H9 (cell line): ENCODE measurements at regions not wholly inside any gene's neighbourhood (a gene's known extent, or its start where the extent isn't known, plus 50 kb on each side); places are given as distances from the start of the nearest gene placed in this dataset.

Source experiments
- DNase-seq: peaks from one replicate; pipeline ENCODE4 v3.0.0-alpha.2; 2017
- H2AFZ ChIP-seq: one replicate; pipeline ENCODE4 v1.6.1; 2013; ENCODE audit warnings: mild to moderate bottlenecking, low read length, control low read depth, moderate library complexity
- H2AK5ac ChIP-seq: 2 replicates; pipeline ENCODE4 v1.6.1; 2013; ENCODE audit warnings: low read length, control low read depth, mixed read lengths; ENCODE audit not compliant: insufficient read length
- H2BK120ac ChIP-seq: one replicate; pipeline ENCODE4 v1.6.1; 2013; ENCODE audit warnings: low read depth, mild to moderate bottlenecking, low read length, control low read depth, inconsistent platforms; ENCODE audit not compliant: poor library complexity, severe bottlenecking
- H2BK12ac ChIP-seq: 2 replicates; pipeline ENCODE4 v1.6.1; 2013; ENCODE audit warnings: low read length, control low read depth, mixed read lengths, low read depth; ENCODE audit not compliant: insufficient read length
- H2BK15ac ChIP-seq: 2 replicates; pipeline ENCODE4 v1.6.1; 2013; ENCODE audit warnings: low read depth, low read length, control low read depth
- H2BK20ac ChIP-seq: one replicate; pipeline ENCODE4 v1.6.1; 2013; ENCODE audit warnings: low read depth, mild to moderate bottlenecking, low read length, control low read depth, inconsistent platforms; ENCODE audit not compliant: poor library complexity, severe bottlenecking
- H2BK5ac ChIP-seq: 2 replicates; pipeline ENCODE4 v1.6.1; 2013; ENCODE audit warnings: low read length, control low read depth, mixed read lengths; ENCODE audit not compliant: insufficient read length
- H3K14ac ChIP-seq: 2 replicates; pipeline ENCODE4 v1.6.1; 2013; ENCODE audit warnings: low read length, control low read depth; ENCODE audit not compliant: insufficient read depth
- H3K18ac ChIP-seq: 2 replicates; pipeline ENCODE4 v1.6.1; 2013; ENCODE audit warnings: low read depth, mild to moderate bottlenecking, mixed read lengths, low read length, control low read depth; ENCODE audit not compliant: insufficient read length
- H3K23ac ChIP-seq: 2 replicates; pipeline ENCODE4 v1.6.1; 2013; ENCODE audit warnings: low read length, control low read depth, mixed read lengths, low read depth; ENCODE audit not compliant: insufficient read length
- H3K23me2 ChIP-seq: 2 replicates; pipeline ENCODE4 v1.6.1; 2013; ENCODE audit warnings: low read depth, mild to moderate bottlenecking, mixed read lengths, low read length, control low read depth; ENCODE audit not compliant: insufficient read length, poor library complexity, severe bottlenecking
- H3K27ac ChIP-seq: 2 replicates; pipeline ENCODE4 v1.5.1; 2013; ENCODE audit warnings: low read length, control low read depth, mixed read lengths, low read depth; ENCODE audit not compliant: insufficient read length
- H3K27me3 ChIP-seq: 2 replicates; pipeline ENCODE4 v1.6.1; 2013; ENCODE audit warnings: low read length, control low read depth, inconsistent platforms; ENCODE audit not compliant: insufficient read depth
- H3K4ac ChIP-seq: 2 replicates; pipeline ENCODE4 v1.6.1; 2013; ENCODE audit warnings: low read depth, mild to moderate bottlenecking, control low read depth, inconsistent platforms, low read length, moderate library complexity
- H3K4me1 ChIP-seq: 2 replicates; pipeline ENCODE4 v1.6.1; 2013; ENCODE audit warnings: low read length, control low read depth, inconsistent platforms; ENCODE audit not compliant: insufficient read depth
- H3K4me2 ChIP-seq: 2 replicates; pipeline ENCODE4 v1.6.1; 2013; ENCODE audit warnings: low read length, control low read depth, mixed read lengths; ENCODE audit not compliant: insufficient read length, insufficient read depth
- H3K56ac ChIP-seq: 2 replicates; pipeline ENCODE4 v1.6.1; 2013; ENCODE audit warnings: low read depth, mild to moderate bottlenecking, mixed read lengths, low read length, control low read depth; ENCODE audit not compliant: insufficient read length
- H3K79me1 ChIP-seq: 2 replicates; pipeline ENCODE4 v1.6.1; 2013; ENCODE audit warnings: low read depth, mild to moderate bottlenecking, moderate library complexity, low read length, control low read depth, inconsistent platforms; ENCODE audit not compliant: insufficient read depth, poor library complexity, severe bottlenecking
- H3K79me2 ChIP-seq: 2 replicates; pipeline ENCODE4 v1.6.1; 2013; ENCODE audit warnings: low read length, control low read depth, inconsistent platforms; ENCODE audit not compliant: insufficient read depth
- H3K9ac ChIP-seq: 2 replicates; pipeline ENCODE4 v1.6.1; 2013; ENCODE audit warnings: low read length, control low read depth, mixed read lengths; ENCODE audit not compliant: insufficient read length; ENCODE audit errors: extremely low read depth
- H3K9me3 ChIP-seq: one replicate; pipeline ENCODE4 v1.6.1; 2013; ENCODE audit warnings: low read depth, low read length, inconsistent platforms; ENCODE audit not compliant: control insufficient read depth
- H3T11ph ChIP-seq: one replicate; pipeline ENCODE4 v1.6.1; 2013; ENCODE audit warnings: mild to moderate bottlenecking, low read length, control low read depth, inconsistent platforms
- H4K20me1 ChIP-seq: one replicate; pipeline ENCODE4 v1.6.1; 2013; ENCODE audit not compliant: control insufficient read depth, insufficient read length, insufficient read depth
- H4K5ac ChIP-seq: 2 replicates; pipeline ENCODE4 v1.6.1; 2013; ENCODE audit warnings: low read depth, mild to moderate bottlenecking, mixed read lengths, low read length, control low read depth; ENCODE audit not compliant: insufficient read length
- H4K8ac ChIP-seq: replicated peaks from 2 replicates; pipeline ENCODE4 v1.6.1; 2013; ENCODE audit warnings: low read length, control low read depth, mixed read lengths, low read depth; ENCODE audit not compliant: insufficient read length
- H4K91ac ChIP-seq: 2 replicates; pipeline ENCODE4 v1.6.1; 2013; ENCODE audit warnings: low read depth, mild to moderate bottlenecking, moderate library complexity, mixed read lengths, low read length, control low read depth; ENCODE audit not compliant: insufficient read length
- H3K27ac Mint-ChIP-seq, 3 experiments: 2 replicates in 2 of 3; 3 replicates in 1 of 3; pipeline ENCODE4 v1.8.0; 2020 to 2021; ENCODE audit warnings: mixed read lengths in 3 of 3, mild to moderate bottlenecking in 1 of 3, moderate library complexity in 1 of 3
- H3K27me3 Mint-ChIP-seq: 2 replicates; pipeline ENCODE4 v1.8.0; 2021; ENCODE audit warnings: low read depth, mild to moderate bottlenecking, moderate library complexity, mixed read lengths
- H3K36me3 Mint-ChIP-seq, 3 experiments: 2 replicates in 2 of 3; 3 replicates in 1 of 3; pipeline ENCODE4 v1.8.0; 2020 to 2021; ENCODE audit warnings: low read depth in 3 of 3, mixed read lengths in 3 of 3; ENCODE audit not compliant: insufficient read depth in 1 of 3
- H3K4me1 Mint-ChIP-seq, 2 experiments: 2 replicates each; pipeline ENCODE4 v1.8.0; 2020; ENCODE audit warnings: mixed read lengths in 2 of 2
- H3K4me3 Mint-ChIP-seq, 2 experiments: 2 replicates in 1 of 2; 3 replicates in 1 of 2; pipeline ENCODE4 v1.8.0; 2020 to 2021; ENCODE audit warnings: mild to moderate bottlenecking in 2 of 2, mixed read lengths in 2 of 2, moderate library complexity in 1 of 2
- H3K9me3 Mint-ChIP-seq, 2 experiments: 2 replicates in 1 of 2; 3 replicates in 1 of 2; pipeline ENCODE4 v1.8.0; 2020; ENCODE audit warnings: mild to moderate bottlenecking in 2 of 2, mixed read lengths in 2 of 2, moderate library complexity in 1 of 2
- WGBS: extraction: QIAGEN DNeasy Blood & Tissue Kit; methylation state at CpG from one replicate; pipeline ENCODE4 v1.1.7; 2013; ENCODE audit warnings: missing lambda C conversion rate, low lambda C conversion rate, mixed read lengths; ENCODE audit not compliant: insufficient read length; ENCODE audit errors: extremely low coverage; 5-methylcytosine and 5-hydroxymethylcytosine counted together
- TF ChIP-seq, protein P1 (sequence below): fragments of 200-600 bp; sonication (generic); conservative IDR thresholded peaks from 3 replicates; pipeline ENCODE4 v1.8.0; 2021; ENCODE audit warnings: antibody characterized with exemption, mild to moderate bottlenecking

DNA sequence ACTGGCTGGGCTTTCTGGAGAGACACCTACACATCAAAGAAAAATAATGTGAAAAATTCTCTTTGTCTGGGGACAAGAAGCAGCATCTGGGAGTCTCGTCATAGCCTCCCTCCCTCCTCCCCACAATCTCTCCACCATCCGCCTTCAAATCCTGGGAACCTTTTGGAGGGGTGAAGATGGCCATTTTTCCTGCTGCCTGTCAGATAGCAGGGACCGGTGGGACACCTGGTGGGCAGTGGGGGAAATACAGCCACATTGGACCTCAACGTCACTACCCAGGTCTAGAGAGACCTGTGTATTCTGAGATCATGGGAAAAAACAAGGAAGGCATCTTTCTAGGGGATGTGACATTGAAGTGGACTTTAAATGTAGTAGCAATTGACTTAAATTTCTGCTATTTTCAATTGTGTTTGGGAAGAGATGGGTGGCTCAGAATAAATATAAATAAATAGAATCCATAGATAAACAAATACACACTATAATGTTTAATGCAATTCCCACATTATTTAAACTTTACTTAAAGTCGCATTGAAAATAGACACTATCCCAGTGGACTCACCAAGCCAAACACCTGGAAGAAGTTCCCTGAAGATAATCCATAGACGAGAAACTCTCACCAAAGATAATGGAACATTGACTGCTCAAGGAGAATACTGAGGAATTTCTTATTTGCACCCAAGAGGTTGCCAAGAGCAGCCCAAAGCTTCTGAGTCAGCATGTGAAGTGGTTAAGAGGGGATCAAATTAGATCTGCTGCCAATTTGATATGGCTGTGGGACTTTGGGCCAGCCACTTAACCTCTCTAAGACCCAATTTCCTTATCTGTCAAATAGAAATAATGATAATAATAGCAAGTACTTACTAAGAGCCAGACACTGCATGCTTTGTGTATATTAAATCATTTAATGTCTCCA is 147.6 kb upstream of the CAMK1G start:
- H3K4me1 ChIP-seq = peaks cover 11% of the 10 kb centered on the region; the same call in 1 of the 2 replicates
- TF ChIP-seq, protein P1, sequence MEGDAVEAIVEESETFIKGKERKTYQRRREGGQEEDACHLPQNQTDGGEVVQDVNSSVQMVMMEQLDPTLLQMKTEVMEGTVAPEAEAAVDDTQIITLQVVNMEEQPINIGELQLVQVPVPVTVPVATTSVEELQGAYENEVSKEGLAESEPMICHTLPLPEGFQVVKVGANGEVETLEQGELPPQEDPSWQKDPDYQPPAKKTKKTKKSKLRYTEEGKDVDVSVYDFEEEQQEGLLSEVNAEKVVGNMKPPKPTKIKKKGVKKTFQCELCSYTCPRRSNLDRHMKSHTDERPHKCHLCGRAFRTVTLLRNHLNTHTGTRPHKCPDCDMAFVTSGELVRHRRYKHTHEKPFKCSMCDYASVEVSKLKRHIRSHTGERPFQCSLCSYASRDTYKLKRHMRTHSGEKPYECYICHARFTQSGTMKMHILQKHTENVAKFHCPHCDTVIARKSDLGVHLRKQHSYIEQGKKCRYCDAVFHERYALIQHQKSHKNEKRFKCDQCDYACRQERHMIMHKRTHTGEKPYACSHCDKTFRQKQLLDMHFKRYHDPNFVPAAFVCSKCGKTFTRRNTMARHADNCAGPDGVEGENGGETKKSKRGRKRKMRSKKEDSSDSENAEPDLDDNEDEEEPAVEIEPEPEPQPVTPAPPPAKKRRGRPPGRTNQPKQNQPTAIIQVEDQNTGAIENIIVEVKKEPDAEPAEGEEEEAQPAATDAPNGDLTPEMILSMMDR = peak; percentile 97
- no peak overlapping the region for H2BK12ac ChIP-seq
- Mint-ChIP-seq H3K27ac (no peak overlapping the region), H3K36me3 (peaks cover 5 to 19% (median 10%) of the 10 kb centered on the region in 3 experiments; a peak in 5 of 7 replicates), H3K9me3 (peaks cover 5 to 8% of the 10 kb centered on the region in 2 experiments; a peak in 3 of 5 replicates), H3K4me3 (no peak overlapping the region), H3K4me1 (peaks cover 48% of the 10 kb centered on the region in 2 experiments), H3K27me3 (no peaks in the 10 kb centered on the region)
- H2AK5ac ChIP-seq = no peak overlapping the region
- no peak overlapping the region for H4K8ac ChIP-seq
- H3K4me2 ChIP-seq = no peak overlapping the region
- WGBS = no CpG with 5 or more reads among the region's 6 CpGs
- no peak overlapping the region for H3K56ac ChIP-seq
- no peaks in the 10 kb centered on the region; the same call in 1 of the 2 replicates for H3K27me3 ChIP-seq
- H3K9me3 ChIP-seq = no peaks in the 10 kb centered on the region
- H4K20me1 ChIP-seq = no peaks in the 10 kb centered on the region
- H4K5ac ChIP-seq = no peak overlapping the region
- no peak overlapping the region for H3K14ac ChIP-seq
- H2BK20ac ChIP-seq = no peak overlapping the region
- no peaks in the 10 kb centered on the region for H3K23me2 ChIP-seq
- H3K79me1 ChIP-seq = no peaks in the 10 kb centered on the region
- no peak overlapping the region for H2BK15ac ChIP-seq
- H3K79me2 ChIP-seq = no peaks in the 10 kb centered on the region
- H3K4ac ChIP-seq = no peak overlapping the region
- no peak overlapping the region for H3K23ac ChIP-seq
- H3K9ac ChIP-seq = no peak overlapping the region
- no peak overlapping the region for H2BK120ac ChIP-seq
- H2BK5ac ChIP-seq = no peak overlapping the region
- H3K27ac ChIP-seq = no peak overlapping the region
- no peak overlapping the region for H2AFZ ChIP-seq
- H3T11ph ChIP-seq = no peak overlapping the region
- peak; percentile 94 for DNase-seq
- no peak overlapping the region for H3K18ac ChIP-seq
- no peak overlapping the region for H4K91ac ChIP-seq
